Cardiac muscle cell (in vitro differentiated cells and primary cell): ENCODE measurements at regions not wholly inside any gene's neighbourhood (a gene's known extent, or its start where the extent isn't known, plus 50 kb on each side); places are given as distances from the start of the nearest gene placed in this dataset.

ENCODE experiments used
- DNase-seq, 2 donors: peaks; one replicate each; pipeline versions ENCODE4 v3.0.0 to v3.0.0-alpha.2; 2010 to 2017; ENCODE audit warnings: low read depth in 1 of 2, low spot score in 1 of 2
- H3K27ac ChIP-seq: fragments of 200-600 bp; sonication (generic); 2 replicates; pipeline ENCODE4 v1.5.1; 2016
- H3K27me3 ChIP-seq: fragments of 200-600 bp; sonication (generic); 2 replicates; pipeline ENCODE4 v1.6.0; 2016; ENCODE audit warnings: control low read depth
- H3K36me3 ChIP-seq: fragments of 200-600 bp; sonication (generic); 2 replicates; pipeline ENCODE4 v1.5.1; 2016; ENCODE audit warnings: control low read depth
- H3K4me1 ChIP-seq: fragments of 200-600 bp; sonication (generic); 2 replicates; pipeline ENCODE4 v1.8.1; 2017; ENCODE audit warnings: low read depth, mild to moderate bottlenecking, mixed run types
- H3K4me3 ChIP-seq: fragments of 200-600 bp; sonication (generic); 2 replicates; pipeline ENCODE4 v1.5.1; 2016; ENCODE audit warnings: mild to moderate bottlenecking
- H3K9me3 ChIP-seq: fragments of 200-600 bp; sonication (generic); 2 replicates; pipeline ENCODE4 v1.5.1; 2017; ENCODE audit warnings: low read depth, mild to moderate bottlenecking, control low read depth
- TF ChIP-seq, protein P1 (sequence below): IDR thresholded peaks from 2 replicates; pipeline ENCODE4 v1.5.1; 2012; ENCODE audit warnings: low read depth, mild to moderate bottlenecking, low read length

DNA sequence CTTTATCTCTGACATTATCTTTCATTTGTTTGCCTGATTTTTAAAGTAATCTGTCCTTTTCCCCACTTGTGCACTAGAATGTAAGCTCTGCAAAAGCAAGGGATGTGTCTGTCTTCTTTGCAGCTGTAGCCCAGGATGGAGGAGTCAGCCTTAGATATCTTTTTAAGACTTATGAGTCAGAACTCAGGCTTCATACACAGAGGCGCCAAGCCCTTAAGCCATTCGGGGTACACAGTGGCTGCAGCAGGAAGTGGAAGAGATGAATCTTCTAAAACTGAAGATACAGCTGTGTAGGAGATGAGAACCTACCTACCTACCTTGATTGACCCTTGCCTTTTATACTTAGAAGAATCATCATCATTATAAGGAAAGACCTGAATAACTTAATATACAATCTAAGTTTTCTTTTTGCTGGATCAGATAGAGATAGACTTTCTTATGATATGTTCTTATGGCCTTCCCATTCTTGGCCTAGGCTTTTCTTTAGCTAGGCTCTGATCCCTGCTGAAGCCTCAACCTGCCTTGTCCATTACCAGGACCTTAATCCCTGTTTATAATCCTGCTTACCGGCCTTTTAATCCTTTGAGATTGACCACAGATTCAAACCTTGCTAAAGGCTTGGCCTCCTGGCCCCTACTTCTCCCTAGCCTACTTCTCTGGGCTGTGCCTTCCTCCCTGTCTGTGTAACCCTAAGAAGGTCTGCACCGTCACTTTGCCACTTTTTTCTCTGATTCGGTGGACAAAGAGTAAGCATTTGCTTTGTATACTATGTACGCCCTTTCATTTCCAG, 304.5 kb downstream of the PRL start:
- peak in 1 of 2 donors; percentile 75 for DNase-seq
- TF ChIP-seq, protein P1, sequence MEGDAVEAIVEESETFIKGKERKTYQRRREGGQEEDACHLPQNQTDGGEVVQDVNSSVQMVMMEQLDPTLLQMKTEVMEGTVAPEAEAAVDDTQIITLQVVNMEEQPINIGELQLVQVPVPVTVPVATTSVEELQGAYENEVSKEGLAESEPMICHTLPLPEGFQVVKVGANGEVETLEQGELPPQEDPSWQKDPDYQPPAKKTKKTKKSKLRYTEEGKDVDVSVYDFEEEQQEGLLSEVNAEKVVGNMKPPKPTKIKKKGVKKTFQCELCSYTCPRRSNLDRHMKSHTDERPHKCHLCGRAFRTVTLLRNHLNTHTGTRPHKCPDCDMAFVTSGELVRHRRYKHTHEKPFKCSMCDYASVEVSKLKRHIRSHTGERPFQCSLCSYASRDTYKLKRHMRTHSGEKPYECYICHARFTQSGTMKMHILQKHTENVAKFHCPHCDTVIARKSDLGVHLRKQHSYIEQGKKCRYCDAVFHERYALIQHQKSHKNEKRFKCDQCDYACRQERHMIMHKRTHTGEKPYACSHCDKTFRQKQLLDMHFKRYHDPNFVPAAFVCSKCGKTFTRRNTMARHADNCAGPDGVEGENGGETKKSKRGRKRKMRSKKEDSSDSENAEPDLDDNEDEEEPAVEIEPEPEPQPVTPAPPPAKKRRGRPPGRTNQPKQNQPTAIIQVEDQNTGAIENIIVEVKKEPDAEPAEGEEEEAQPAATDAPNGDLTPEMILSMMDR: no peak
- peaks cover 36% of the 10 kb centered on the region for H3K4me1 ChIP-seq
- H3K9me3 ChIP-seq: no peaks in the 10 kb centered on the region
- H3K4me3 ChIP-seq: no peak overlapping the region
- H3K36me3 ChIP-seq: no peaks in the 10 kb centered on the region
- no peak overlapping the region for H3K27ac ChIP-seq
- no peaks in the 10 kb centered on the region for H3K27me3 ChIP-seq

DNA sequence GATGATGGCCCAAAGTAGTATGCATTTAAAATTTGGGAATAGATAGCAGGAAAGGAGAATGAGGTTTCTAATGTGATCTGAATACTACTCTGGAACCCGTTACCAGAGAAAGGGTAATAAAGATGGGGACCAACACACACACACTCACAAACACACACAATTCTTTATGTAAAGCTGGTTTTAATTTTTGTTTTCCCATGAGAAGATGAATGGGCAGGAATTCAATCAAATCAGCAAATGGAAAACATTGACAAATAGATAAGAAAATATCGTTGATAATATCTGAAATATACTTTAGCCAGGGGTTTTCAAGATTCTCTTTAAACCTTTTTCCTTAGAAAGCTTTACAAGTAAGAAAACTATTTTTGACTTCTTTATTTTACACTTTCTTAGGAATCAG, 303.0 kb downstream of the PRL start:
- Histone ChIP-seq H3K27me3 (no peaks in the 10 kb centered on the region), H3K36me3 (no peaks in the 10 kb centered on the region), H3K4me3 (no peak overlapping the region), H3K4me1 (peaks cover 43% of the 10 kb centered on the region), H3K27ac (no peak overlapping the region), H3K9me3 (no peaks in the 10 kb centered on the region)
- DNase-seq: no peak
- TF ChIP-seq, protein P1: no peak

DNA sequence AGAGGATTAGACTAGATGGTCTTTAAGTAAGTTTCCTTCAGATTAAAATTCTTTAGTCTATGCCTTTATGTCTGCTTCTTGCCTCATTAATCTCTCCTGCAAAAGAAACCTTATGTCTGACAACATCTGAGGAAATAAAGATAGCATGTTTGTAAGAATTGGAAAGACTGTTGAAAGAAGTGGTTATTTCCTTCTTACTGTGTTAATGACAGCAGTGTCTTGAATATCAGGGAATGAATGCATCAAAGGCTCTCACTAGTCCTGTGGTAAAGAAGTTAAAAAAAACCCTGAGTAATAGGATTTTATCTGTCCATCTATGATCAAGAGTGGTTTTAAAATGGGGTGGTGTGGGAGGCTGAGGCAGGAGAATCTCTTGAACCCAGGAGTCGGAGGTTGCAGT, 302.0 kb downstream of the PRL start:
- Histone ChIP-seq H3K4me3 (no peak overlapping the region), H3K27me3 (no peaks in the 10 kb centered on the region), H3K4me1 (peaks cover 43% of the 10 kb centered on the region), H3K9me3 (no peaks in the 10 kb centered on the region), H3K27ac (no peak overlapping the region), H3K36me3 (no peaks in the 10 kb centered on the region)
- DNase-seq: no peak
- TF ChIP-seq, protein P1: no peak

DNA sequence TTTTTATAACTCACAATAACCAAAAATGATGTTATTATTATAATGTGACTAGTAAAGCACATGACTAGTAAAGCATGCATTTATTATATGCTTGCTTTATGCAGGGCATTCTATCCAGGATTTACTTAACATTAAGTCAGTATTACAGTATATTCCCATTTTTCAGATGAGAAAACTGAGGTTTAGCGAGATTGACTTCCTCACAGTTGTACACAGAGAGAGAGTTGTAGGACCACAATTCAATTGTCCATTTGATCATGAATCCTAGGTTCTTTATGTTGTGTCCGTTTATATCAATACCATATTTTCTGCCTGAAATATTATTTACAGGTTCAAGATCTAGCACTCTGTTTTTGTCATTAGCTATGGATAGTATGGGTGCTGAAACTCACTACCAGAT, 301.5 kb downstream of the PRL start:
- Histone ChIP-seq H3K27ac (no peak overlapping the region), H3K9me3 (no peaks in the 10 kb centered on the region), H3K27me3 (no peaks in the 10 kb centered on the region), H3K4me3 (no peak overlapping the region), H3K4me1 (peaks cover 38% of the 10 kb centered on the region), H3K36me3 (no peaks in the 10 kb centered on the region)
- TF ChIP-seq, protein P1: no peak
- DNase-seq: no peak

DNA sequence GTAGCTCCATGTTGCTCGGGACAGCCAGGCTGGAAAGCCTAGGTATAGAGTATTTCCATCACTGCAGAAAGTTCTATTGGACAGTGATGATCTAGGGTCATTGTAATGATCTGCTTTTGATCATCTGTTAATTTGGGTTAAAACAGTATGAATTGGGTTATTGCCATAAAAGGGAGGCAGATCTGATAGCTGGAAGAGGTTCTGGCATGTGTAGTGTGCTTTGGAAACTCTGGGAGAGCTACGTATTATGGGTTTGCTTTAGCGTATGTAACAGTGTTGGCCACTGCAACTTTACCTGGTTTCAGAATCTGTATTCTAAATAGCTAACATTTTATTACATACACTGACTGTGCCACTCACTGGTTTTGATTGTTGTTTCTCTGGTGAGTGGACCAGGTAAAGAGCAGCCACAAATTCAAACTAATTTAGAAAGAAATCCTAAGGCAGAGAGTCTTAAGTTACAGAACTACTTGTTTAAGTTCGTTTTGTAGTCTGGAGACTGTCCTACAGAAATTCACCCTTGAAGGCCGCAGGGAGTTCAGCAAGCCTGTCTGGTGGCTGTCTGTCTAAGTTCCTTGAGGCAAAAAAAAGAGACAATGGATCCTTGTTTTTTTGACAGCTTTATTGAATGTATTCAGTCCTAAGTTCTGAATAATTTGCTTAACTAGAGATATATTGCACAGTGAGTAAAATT, 300.3 kb downstream of the PRL start:
- H3K4me3 ChIP-seq: no peak overlapping the region
- H3K27ac ChIP-seq: peak overlapping the region; percentile 93
- peak in 1 of 2 donors; percentile 25 for DNase-seq

More for the DNA sequence above, 300.3 kb downstream of the PRL start:
- Histone ChIP-seq H3K36me3 (no peaks in the 10 kb centered on the region), H3K27me3 (no peaks in the 10 kb centered on the region), H3K4me1 (peaks cover 25% of the 10 kb centered on the region), H3K9me3 (no peaks in the 10 kb centered on the region)
- TF ChIP-seq, protein P1: no peak
